Stimulated activated CD8-positive, alpha-beta memory T cell treated with anti-CD3 and anti-CD28 coated beads, Interleukin-4, amount 100 ng/mL, for 48 hours (primary cell): ENCODE measurements at regions not wholly inside any gene's neighbourhood (a gene's known extent, or its start where the extent isn't known, plus 50 kb on each side); places are given as distances from the start of the nearest gene placed in this dataset.

Source experiments
- DNase-seq: peaks from one replicate; pipeline ENCODE4 v3.0.0-alpha.2; 2020

DNA sequence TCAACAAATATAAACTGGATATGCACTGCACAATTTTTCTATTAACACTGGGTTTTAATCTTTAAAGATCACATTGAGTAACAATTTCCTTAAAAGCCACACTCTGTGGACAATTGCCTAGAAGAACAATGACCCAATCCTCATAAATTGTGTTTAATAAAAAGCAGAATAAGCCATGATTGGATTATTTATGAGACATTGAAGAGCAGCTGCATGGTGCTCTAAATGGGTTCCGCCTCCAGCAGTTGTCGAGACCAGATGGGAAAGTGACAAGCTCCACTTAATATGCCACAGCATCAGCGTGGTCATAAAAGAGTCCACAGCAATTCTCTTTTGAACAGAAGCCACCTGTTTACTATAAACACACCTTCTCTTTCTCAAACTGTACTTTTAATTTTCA lies 635.2 kb upstream of the FRG1 start:
- no peak for DNase-seq

GRCh38 chr4:189311251-189311650 lies 629.4 kb upstream of the FRG1 start:
- no peak for DNase-seq

GRCh38 chr4:189313064-189313463 lies 627.6 kb upstream of the FRG1 start:
- DNase-seq, result no peak

DNA sequence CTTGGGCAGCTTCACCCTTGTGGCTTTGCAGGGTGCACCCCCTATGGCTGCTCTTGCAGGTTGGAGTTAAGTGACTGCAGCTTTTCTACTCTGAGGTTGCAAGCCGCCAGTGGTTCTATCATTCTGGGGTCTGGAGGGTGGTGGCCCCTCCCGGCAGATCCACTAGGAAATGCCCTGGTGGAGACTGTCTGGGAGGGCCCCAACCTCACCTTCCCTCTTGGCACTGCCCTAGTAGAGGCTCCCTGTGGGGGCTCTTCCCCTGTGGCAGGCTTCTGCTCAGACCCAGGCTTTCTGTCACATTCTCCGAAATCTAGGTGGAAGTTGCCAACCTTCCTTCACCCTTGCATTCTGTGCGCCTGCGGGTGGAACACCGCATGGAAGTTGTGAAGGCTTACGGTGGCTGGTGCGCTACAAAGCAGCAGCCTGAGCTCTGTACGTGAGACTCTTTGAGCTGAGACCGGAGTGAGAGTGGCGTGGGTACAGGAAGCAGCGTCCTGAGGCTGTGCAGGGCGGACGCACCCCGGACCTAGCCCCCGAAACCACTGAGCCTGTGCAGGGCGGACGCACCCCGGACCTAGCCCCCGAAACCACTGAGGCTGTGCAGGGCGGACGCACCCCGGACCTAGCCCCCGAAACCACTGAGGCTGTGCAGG lies 626.7 kb upstream of the FRG1 start:
- no peak for DNase-seq

DNA sequence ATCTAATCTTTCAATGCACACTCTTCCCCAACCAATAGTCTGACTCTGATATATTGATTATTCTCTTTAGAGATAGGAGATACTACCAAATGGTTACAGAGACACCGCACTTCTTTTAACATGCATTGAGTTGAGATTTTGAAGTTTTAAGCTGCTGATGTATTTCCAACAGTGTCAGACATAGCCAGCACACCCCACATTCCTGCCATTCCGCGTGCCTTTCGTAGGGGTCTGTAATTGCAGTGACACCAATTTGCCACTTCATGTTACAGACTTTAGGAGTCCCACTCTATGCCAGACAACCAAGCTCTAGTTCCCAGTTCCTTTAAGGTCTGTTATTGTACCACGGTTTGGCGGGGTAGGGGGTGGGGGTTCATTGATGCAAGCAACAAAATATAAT lies 618.2 kb upstream of the FRG1 start:
- no peak for DNase-seq

DNA sequence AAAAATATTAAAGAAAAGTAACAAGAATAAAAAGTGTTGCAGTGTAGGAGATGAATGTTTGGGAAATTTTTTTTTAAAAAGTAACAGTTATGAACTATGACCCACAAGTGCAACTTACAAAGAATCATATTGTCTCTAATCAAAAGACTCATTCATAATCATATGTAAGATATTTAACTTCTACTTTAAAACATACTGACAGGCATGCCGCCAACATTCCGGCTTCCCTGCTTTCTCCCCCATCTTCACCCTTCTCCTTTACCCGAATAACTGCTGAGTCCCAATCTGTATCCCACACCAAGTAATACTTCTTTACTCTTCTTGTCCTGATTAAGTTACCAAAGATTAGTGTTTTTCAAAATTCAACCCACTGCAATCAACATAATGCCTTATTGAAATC lies 598.8 kb upstream of the FRG1 start:
- DNase-seq, result no peak

DNA sequence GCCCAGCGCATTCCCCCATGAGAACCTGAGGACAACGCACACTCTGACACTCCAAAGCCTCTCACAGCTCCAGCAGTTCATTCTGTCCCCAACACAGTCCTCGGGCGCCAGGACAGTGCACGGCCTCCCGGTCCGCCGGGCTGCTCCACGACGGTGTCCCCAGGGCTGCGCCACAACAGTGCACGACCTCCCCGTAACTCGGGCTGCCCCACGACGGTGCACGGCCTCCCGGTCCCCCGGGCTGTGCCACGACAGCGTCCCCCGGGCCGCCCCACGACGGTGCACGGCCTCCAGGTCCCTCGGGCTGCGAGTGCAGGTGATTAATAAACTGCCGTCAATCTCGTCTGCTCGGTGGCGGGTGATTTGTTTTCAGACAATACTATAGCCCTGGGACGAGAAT lies 585.1 kb upstream of the FRG1 start:
- no peak for DNase-seq

- DNase-seq, result no peak
Measured at GRCh38 chr4:189362364-189362763, 578.3 kb upstream of the FRG1 start.

DNA sequence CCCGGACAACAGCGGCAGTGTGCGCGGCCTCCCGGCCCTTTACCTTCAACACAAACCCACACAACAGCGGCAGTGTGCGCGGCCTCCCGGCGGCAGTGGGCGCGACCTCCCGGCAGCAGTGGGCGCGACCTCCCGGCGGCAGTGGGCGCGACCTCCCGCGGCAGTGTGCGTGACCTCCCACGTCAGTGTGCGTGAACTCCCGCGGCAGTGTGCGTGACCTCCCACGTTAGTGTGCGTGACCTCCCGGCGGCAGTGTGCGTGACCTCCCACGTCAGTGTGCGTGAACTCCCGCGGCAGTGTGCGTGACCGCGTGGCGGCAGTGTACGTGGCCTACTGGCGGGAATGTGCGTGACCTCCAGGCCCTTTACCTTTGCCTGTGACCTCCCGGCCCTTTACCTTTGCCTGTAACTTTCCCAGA lies 576.6 kb upstream of the FRG1 start:
- no peak for DNase-seq

- DNase-seq, result no peak
Measured at GRCh38 chr4:189365451-189365850, 575.2 kb upstream of the FRG1 start.

GRCh38 chr4:189367832-189368231 lies 572.8 kb upstream of the FRG1 start:
- no peak for DNase-seq

DNA sequence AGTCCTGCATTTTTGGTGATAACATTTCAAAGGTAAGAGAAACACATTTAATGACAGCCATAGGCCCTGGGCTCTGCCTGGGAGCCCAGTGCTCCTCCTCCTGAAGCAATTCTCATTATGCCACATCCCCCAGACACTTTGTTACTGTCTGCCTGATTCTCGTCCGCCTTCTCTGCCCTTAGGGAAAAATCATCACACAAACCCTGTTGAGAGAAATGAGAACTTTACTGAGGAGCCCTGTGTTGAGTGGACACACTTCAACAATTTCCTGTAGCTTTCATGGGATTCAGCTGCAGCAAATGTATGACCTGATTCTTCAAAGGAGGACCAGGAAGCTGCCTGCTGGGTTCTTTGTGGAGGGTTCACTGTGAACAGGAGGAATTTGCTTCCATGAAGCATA lies 566.5 kb upstream of the FRG1 start:
- DNase-seq, result no peak

DNA sequence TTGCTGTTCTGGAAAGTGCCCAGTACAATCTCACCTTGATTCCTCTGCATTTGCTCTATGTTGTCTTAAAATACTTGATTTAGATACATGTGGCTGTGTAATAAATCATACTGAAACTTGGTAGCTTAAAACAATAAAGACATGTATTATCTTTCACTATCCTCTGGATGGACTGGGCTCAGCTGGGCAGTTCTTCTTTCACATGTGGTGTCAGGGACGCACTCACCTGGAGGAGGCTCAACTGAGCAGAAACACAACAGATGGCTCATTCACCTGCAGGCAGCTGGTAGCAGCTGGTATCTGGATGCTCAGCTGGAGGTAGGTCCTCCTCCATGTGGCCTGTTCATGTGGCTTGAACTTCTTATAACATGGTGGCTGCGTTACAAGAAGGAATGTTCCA lies 563.8 kb upstream of the FRG1 start:
- DNase-seq, result no peak

DNA sequence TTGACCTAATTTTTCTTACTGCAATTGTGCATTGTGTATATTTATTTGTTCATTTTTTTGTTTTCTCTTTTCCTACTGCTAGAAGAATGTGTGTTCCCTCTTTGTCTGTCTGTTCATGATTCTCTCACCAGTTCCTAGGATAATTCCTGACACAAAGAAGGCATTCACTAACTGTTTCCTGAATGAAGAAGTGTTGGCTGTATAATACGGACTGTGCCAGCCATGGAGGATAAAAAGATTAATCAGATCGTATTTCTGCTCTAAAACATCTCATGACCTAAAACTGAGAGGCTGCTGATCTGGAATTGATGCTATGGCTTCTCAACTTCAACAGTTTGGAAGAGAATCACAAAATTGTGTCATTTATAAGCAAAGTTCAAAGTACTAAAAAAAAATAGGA lies 563.1 kb upstream of the FRG1 start:
- DNase-seq, result no peak

DNA sequence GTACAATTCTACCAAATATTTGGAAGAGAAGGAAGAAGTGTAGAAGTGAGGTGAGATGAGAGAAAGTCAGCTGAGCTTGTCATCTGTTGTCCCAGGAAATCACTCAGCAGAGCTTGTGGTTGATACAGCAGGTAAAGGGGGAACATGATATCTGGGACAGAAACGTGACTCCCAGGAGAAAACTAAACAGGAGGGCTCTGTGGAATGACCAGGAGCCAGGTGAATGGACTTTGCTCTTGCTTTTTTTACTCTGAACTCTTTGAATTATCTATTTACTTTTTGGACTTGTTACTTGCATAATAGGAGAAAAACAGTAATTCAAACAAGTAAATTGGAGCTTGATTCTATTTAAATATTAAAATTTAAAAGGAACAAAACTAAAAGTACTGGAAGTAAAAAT lies 555.6 kb upstream of the FRG1 start:
- no peak for DNase-seq

GRCh38 chr4:189385579-189385978 lies 555.1 kb upstream of the FRG1 start:
- no peak for DNase-seq

- no peak for DNase-seq
Measured at GRCh38 chr4:189396435-189396834, 544.2 kb upstream of the FRG1 start.

GRCh38 chr4:189404271-189404670 lies 536.4 kb upstream of the FRG1 start:
- DNase-seq, result no peak

- no peak for DNase-seq
Measured at GRCh38 chr4:189409158-189409557, 531.5 kb upstream of the FRG1 start.

- no peak for DNase-seq
Measured at GRCh38 chr4:189414021-189414420, 526.7 kb upstream of the FRG1 start.

GRCh38 chr4:189420572-189420971 lies 520.1 kb upstream of the FRG1 start:
- no peak for DNase-seq

- no peak for DNase-seq
Measured at GRCh38 chr4:189436207-189436606, 504.5 kb upstream of the FRG1 start.

- no peak for DNase-seq
Measured at GRCh38 chr4:189440716-189441115, 500.0 kb upstream of the FRG1 start.

- no peak for DNase-seq
Measured at GRCh38 chr4:189443341-189443740, 497.3 kb upstream of the FRG1 start.

- DNase-seq, result no peak
Measured at GRCh38 chr4:189445613-189446012, 495.1 kb upstream of the FRG1 start.

DNA sequence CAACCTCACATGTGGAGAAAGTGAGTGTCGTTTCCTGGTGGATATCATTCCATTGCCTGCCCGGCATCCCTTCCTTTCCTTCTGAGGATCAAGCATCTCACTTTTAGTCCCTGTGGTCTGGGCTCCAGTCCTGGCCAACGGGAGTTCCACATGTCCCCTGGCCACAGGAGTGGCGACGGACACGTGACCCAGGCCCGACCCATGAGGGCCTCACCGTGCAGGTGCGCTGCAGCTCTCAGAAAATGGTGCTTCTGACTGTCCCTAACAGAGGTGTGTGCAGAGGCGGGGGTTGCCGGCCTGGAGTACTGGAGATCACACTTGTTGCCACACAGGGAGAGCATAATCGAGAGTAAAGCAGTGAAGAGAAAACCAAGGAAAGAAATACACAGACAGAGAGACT lies 476.9 kb upstream of the FRG1 start:
- DNase-seq, result no peak
